Keratinocyte (primary cell): ENCODE measurements at regions not wholly inside any gene's neighbourhood (a gene's known extent, or its start where the extent isn't known, plus 50 kb on each side); places are given as distances from the start of the nearest gene placed in this dataset.

Source experiments
- DNase-seq: peaks from one replicate; pipeline ENCODE4 v3.0.0-alpha.2; 2011; ENCODE audit warnings: low read depth, missing footprints, low spot score
- FAIRE-seq: peaks from 2 replicates; lab custom pipeline; 2011; peaks lifted over from hg19 to GRCh38; lab: Jason Lieb, UNC
- H2AFZ ChIP-seq: 2 replicates; pipeline ENCODE4 v1.6.0; 2012; ENCODE audit warnings: low read length, control low read depth, inconsistent platforms; ENCODE audit not compliant: control insufficient read depth
- H3K27ac ChIP-seq: 2 replicates; pipeline ENCODE4 v1.5.1; 2011; ENCODE audit warnings: low read length; ENCODE audit not compliant: control insufficient read depth, insufficient read depth
- H3K27me3 ChIP-seq: 3 replicates; pipeline ENCODE4 v1.6.0; 2011; ENCODE audit warnings: low read length; ENCODE audit not compliant: control insufficient read depth, insufficient read depth; ENCODE audit errors: extremely low read depth
- H3K36me3 ChIP-seq, 2 experiments: 2 replicates in 1 of 2; 3 replicates in 1 of 2; pipeline ENCODE4 v1.5.1; 2011; ENCODE audit warnings: low read length in 2 of 2, mild to moderate bottlenecking in 1 of 2; ENCODE audit not compliant: control insufficient read depth in 2 of 2, insufficient read depth in 2 of 2; ENCODE audit errors: extremely low read depth in 1 of 2
- H3K4me1 ChIP-seq: 3 replicates; pipeline ENCODE4 v1.5.1; 2011; ENCODE audit warnings: low read length; ENCODE audit not compliant: control insufficient read depth, insufficient read depth; ENCODE audit errors: extremely low read depth
- H3K4me2 ChIP-seq: 3 replicates; pipeline ENCODE4 v1.6.0; 2011; ENCODE audit warnings: low read depth, low read length; ENCODE audit not compliant: control insufficient read depth, insufficient read depth; ENCODE audit errors: extremely low read depth
- H3K4me3 ChIP-seq, 3 experiments: fragments of 200-600 bp in 1 of 3; sonication (generic) in 1 of 3; 2 replicates in 2 of 3; 3 replicates in 1 of 3; pipeline ENCODE4 v1.5.1; 2011 to 2016; ENCODE audit warnings: low read length in 3 of 3, mild to moderate bottlenecking in 3 of 3, control low read depth in 2 of 3, inconsistent platforms in 1 of 3, low read depth in 1 of 3, mixed read lengths in 1 of 3, mixed run types in 1 of 3, moderate library complexity in 1 of 3; ENCODE audit not compliant: control insufficient read depth in 2 of 3, insufficient read depth in 2 of 3; ENCODE audit errors: extremely low read depth in 1 of 3
- H3K79me2 ChIP-seq: 2 replicates; pipeline ENCODE4 v1.6.0; 2012; ENCODE audit warnings: low read length; ENCODE audit not compliant: control insufficient read depth, insufficient read depth
- H3K9ac ChIP-seq: 3 replicates; pipeline ENCODE4 v1.6.0; 2011; ENCODE audit warnings: low read length; ENCODE audit not compliant: control insufficient read depth, insufficient read depth; ENCODE audit errors: extremely low read depth
- H3K9me1 ChIP-seq: 3 replicates; pipeline ENCODE4 v1.6.0; 2011; ENCODE audit warnings: low read length; ENCODE audit not compliant: control insufficient read depth, insufficient read depth; ENCODE audit errors: extremely low read depth
- H3K9me3 ChIP-seq: 2 replicates; pipeline ENCODE4 v1.5.1; 2012; ENCODE audit warnings: low read depth, low read length; ENCODE audit not compliant: control insufficient read depth
- H4K20me1 ChIP-seq: 3 replicates; pipeline ENCODE4 v1.6.0; 2011; ENCODE audit warnings: low read length; ENCODE audit not compliant: control insufficient read depth, insufficient read depth; ENCODE audit errors: extremely low read depth
- EZH2 ChIP-seq: IDR thresholded peaks from one replicate; pipeline ENCODE4 v1.6.1; 2012; ENCODE audit warnings: inconsistent platforms, mild to moderate bottlenecking, low read length, moderate library complexity
- dilution Hi-C: fragments of 300-500 bp; cut with MboI; formaldehyde crosslinking; loops from one replicate; pipeline ENCODE4 v1.7.0; 2020; ENCODE audit warnings: low sequenced_read_pairs; ENCODE audit not compliant: extremely low pct_ligation_motif_present
- TF ChIP-seq, protein P1 (sequence below), 3 experiments: IDR thresholded peaks in 1 of 3; conservative IDR thresholded peaks in 1 of 3; optimal IDR thresholded peaks in 1 of 3; 2 replicates in 2 of 3; 3 replicates in 1 of 3; pipeline versions ENCODE3 to v1.5.1; 2011; ENCODE audit warnings: low read length in 3 of 3, mild to moderate bottlenecking in 3 of 3, moderate library complexity in 2 of 3, control low read depth in 1 of 3, inconsistent platforms in 1 of 3; ENCODE audit not compliant: insufficient read depth in 2 of 3; ENCODE audit errors: extremely low read depth in 1 of 3

GRCh38 chr10:36017137-36017536 lies 375.0 kb upstream of the FZD8 start:
- no peaks in the 10 kb centered on the region for H3K27me3 ChIP-seq
- H3K9me3 ChIP-seq, result no peaks in the 10 kb centered on the region
- no peaks in the 10 kb centered on the region for H3K79me2 ChIP-seq
- H3K9ac ChIP-seq, result no peak overlapping the region
- no peaks in the 10 kb centered on the region for H3K36me3 ChIP-seq
- dilution Hi-C loops, result no loop called here
- H3K4me2 ChIP-seq, result no peak overlapping the region
- H3K27ac ChIP-seq, result no peak overlapping the region
- H4K20me1 ChIP-seq, result no peaks in the 10 kb centered on the region
- TF ChIP-seq, protein P1, sequence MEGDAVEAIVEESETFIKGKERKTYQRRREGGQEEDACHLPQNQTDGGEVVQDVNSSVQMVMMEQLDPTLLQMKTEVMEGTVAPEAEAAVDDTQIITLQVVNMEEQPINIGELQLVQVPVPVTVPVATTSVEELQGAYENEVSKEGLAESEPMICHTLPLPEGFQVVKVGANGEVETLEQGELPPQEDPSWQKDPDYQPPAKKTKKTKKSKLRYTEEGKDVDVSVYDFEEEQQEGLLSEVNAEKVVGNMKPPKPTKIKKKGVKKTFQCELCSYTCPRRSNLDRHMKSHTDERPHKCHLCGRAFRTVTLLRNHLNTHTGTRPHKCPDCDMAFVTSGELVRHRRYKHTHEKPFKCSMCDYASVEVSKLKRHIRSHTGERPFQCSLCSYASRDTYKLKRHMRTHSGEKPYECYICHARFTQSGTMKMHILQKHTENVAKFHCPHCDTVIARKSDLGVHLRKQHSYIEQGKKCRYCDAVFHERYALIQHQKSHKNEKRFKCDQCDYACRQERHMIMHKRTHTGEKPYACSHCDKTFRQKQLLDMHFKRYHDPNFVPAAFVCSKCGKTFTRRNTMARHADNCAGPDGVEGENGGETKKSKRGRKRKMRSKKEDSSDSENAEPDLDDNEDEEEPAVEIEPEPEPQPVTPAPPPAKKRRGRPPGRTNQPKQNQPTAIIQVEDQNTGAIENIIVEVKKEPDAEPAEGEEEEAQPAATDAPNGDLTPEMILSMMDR (optimal IDR thresholded peaks at IDR 0.05 in 1 of 3, IDR thresholded peaks at IDR 0.05 in 1 of 3, conservative IDR thresholded peaks at IDR 0.05 in 1 of 3; ENCODE audit: extremely low read depth in 1 of 3, insufficient read depth in 2 of 3, low read length in 3 of 3), result no peak
- no peak for TF ChIP-seq EZH2
- no peak overlapping the region for H2AFZ ChIP-seq
- H3K4me1 ChIP-seq, result no peaks in the 10 kb centered on the region
- FAIRE-seq, result no peak
- no peak for DNase-seq
- no peaks in the 10 kb centered on the region for H3K9me1 ChIP-seq
- H3K4me3 ChIP-seq, result no peak overlapping the region

- FAIRE-seq, result no peak
- H3K4me1 ChIP-seq, result no peaks in the 10 kb centered on the region
- H3K4me2 ChIP-seq, result no peak overlapping the region
- H3K9me1 ChIP-seq, result no peaks in the 10 kb centered on the region
- H3K27ac ChIP-seq, result no peak overlapping the region
- H2AFZ ChIP-seq, result no peak overlapping the region
- no peak overlapping the region for H3K9ac ChIP-seq
- no peaks in the 10 kb centered on the region for H4K20me1 ChIP-seq
- dilution Hi-C loops, result no loop called here
- no peaks in the 10 kb centered on the region for H3K9me3 ChIP-seq
- H3K36me3 ChIP-seq, result no peaks in the 10 kb centered on the region
- no peak overlapping the region for H3K4me3 ChIP-seq
- peaks cover 4% of the 10 kb centered on the region for H3K27me3 ChIP-seq
- TF ChIP-seq, protein P1 (optimal IDR thresholded peaks at IDR 0.05 in 1 of 3, IDR thresholded peaks at IDR 0.05 in 1 of 3, conservative IDR thresholded peaks at IDR 0.05 in 1 of 3; ENCODE audit: extremely low read depth in 1 of 3, insufficient read depth in 2 of 3, low read length in 3 of 3), result no peak
- no peak for TF ChIP-seq EZH2
- no peak for DNase-seq
- no peaks in the 10 kb centered on the region for H3K79me2 ChIP-seq
Measured at GRCh38 chr10:36007369-36007768, 365.3 kb upstream of the FZD8 start.
